ENCODE measurements at regions not wholly inside any gene's neighbourhood (a gene's known extent, or its start where the extent isn't known, plus 50 kb on each side); places are given as distances from the start of the nearest gene placed in this dataset.

GRCh38 chr4:184548316-184548647, 73.9 kb upstream of the IRF2 start:
- H4K20me1 ChIP-seq (ENCODE audit: insufficient read depth, low read length) = no peaks in the 10 kb centered on the region
- peak overlapping the region; percentile 68; the same call in 1 of the 2 replicates for H2AFZ ChIP-seq (ENCODE audit: low read length)
- DNase-seq (ENCODE audit: low spot score) = no peak
- ChIA-PET POLR2A (interaction anchor here (0.5 to 1.0 kb wide), 2 partner anchors 281 to 284 kb away, joined by 3 read pairs; no protein-coding TSS in a partner anchor), CTCF (ENCODE audit: unreplicated experiment) (no interaction called here)
- no peaks in the 10 kb centered on the region for H3K4me1 ChIP-seq (ENCODE audit: insufficient read depth, low read length, poor library complexity, severe bottlenecking)
- TF ChIP-seq, protein P1, sequence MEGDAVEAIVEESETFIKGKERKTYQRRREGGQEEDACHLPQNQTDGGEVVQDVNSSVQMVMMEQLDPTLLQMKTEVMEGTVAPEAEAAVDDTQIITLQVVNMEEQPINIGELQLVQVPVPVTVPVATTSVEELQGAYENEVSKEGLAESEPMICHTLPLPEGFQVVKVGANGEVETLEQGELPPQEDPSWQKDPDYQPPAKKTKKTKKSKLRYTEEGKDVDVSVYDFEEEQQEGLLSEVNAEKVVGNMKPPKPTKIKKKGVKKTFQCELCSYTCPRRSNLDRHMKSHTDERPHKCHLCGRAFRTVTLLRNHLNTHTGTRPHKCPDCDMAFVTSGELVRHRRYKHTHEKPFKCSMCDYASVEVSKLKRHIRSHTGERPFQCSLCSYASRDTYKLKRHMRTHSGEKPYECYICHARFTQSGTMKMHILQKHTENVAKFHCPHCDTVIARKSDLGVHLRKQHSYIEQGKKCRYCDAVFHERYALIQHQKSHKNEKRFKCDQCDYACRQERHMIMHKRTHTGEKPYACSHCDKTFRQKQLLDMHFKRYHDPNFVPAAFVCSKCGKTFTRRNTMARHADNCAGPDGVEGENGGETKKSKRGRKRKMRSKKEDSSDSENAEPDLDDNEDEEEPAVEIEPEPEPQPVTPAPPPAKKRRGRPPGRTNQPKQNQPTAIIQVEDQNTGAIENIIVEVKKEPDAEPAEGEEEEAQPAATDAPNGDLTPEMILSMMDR (conservative IDR thresholded peaks at IDR 0.05; ENCODE audit: low read length) = no peak
- intact Hi-C loops (cut with micrococcal nuclease; ENCODE audit: unreplicated experiment) = no loop called here
- H3K4me2 ChIP-seq (ENCODE audit: low read length) = no peak overlapping the region
- H3K9me2 ChIP-seq (ENCODE audit: insufficient read depth, low read length) = no peaks in the 10 kb centered on the region
- BruUV-seq (replicated peaks) = no TSS peak
- H3K4me3 ChIP-seq (ENCODE audit: low read depth, low read length, poor library complexity, severe bottlenecking) = no peak overlapping the region
- no peaks in the 10 kb centered on the region for H3K79me2 ChIP-seq (ENCODE audit: insufficient read depth, low read depth, low read length)
- no peaks in the 10 kb centered on the region for H3K9me3 ChIP-seq (ENCODE audit: low read length)
- no peaks in the 10 kb centered on the region for H3K36me3 ChIP-seq (ENCODE audit: insufficient read depth, low read length)
- no peak overlapping the region for H3K27ac ChIP-seq (ENCODE audit: low read depth, low read length, poor library complexity, severe bottlenecking)

- POLR2A ChIA-PET = interaction anchor here (0.7 to 1.0 kb wide), 2 partner anchors 202 to 281 kb away, joined by 3 to 7 read pairs; no protein-coding TSS in a partner anchor
- Histone ChIP-seq H3K4me2 (ENCODE audit: low read length) (no peak overlapping the region), H3K4me3 (ENCODE audit: low read depth, low read length, poor library complexity, severe bottlenecking) (no peak overlapping the region), H2AFZ (ENCODE audit: low read length) (no peak overlapping the region), H3K79me2 (ENCODE audit: insufficient read depth, low read depth, low read length) (no peaks in the 10 kb centered on the region), H3K9me2 (ENCODE audit: insufficient read depth, low read length) (no peaks in the 10 kb centered on the region), H3K36me3 (ENCODE audit: insufficient read depth, low read length) (no peaks in the 10 kb centered on the region), H3K27ac (ENCODE audit: low read depth, low read length, poor library complexity, severe bottlenecking) (no peak overlapping the region), H3K9me3 (ENCODE audit: low read length) (no peaks in the 10 kb centered on the region), H4K20me1 (ENCODE audit: insufficient read depth, low read length) (no peaks in the 10 kb centered on the region), H3K4me1 (ENCODE audit: insufficient read depth, low read length, poor library complexity, severe bottlenecking) (no peaks in the 10 kb centered on the region)
- TF ChIP-seq EZH2phosphoT487 (IDR thresholded peaks at IDR 0.05; ENCODE audit: borderline replicate concordance, low read depth, low read length) = no peak
- TF ChIP-seq, protein P1 (conservative IDR thresholded peaks at IDR 0.05; ENCODE audit: low read length) = no peak
- DNase-seq (ENCODE audit: low spot score) = no peak
- CTCF ChIA-PET (ENCODE audit: unreplicated experiment) = no interaction called here
- intact Hi-C loops (cut with micrococcal nuclease; ENCODE audit: unreplicated experiment) = no loop called here
- no TSS peak for BruUV-seq (replicated peaks)
Observed at GRCh38 chr4:184544788-184545409, 70.5 kb upstream of the IRF2 start.

GRCh38 chr4:184541907-184542306, 67.6 kb upstream of the IRF2 start:
- CTCF ChIA-PET (ENCODE audit: unreplicated experiment) = no interaction called here
- no peaks in the 10 kb centered on the region for H3K9me3 ChIP-seq (ENCODE audit: low read length)
- peaks cover 11% of the 10 kb centered on the region for H3K4me1 ChIP-seq (ENCODE audit: insufficient read depth, low read length, poor library complexity, severe bottlenecking)

More at GRCh38 chr4:184541907-184542306, 67.6 kb upstream of the IRF2 start:
- no peak for DNase-seq (ENCODE audit: low spot score)
- Histone ChIP-seq H4K20me1 (ENCODE audit: insufficient read depth, low read length) (no peaks in the 10 kb centered on the region), H2AFZ (ENCODE audit: low read length) (no peak overlapping the region), H3K27ac (ENCODE audit: low read depth, low read length, poor library complexity, severe bottlenecking) (no peak overlapping the region), H3K4me3 (ENCODE audit: low read depth, low read length, poor library complexity, severe bottlenecking) (no peak overlapping the region), H3K9me2 (ENCODE audit: insufficient read depth, low read length) (no peaks in the 10 kb centered on the region), H3K4me2 (ENCODE audit: low read length) (no peak overlapping the region), H3K79me2 (ENCODE audit: insufficient read depth, low read depth, low read length) (peaks cover 2% of the 10 kb centered on the region; the same call in 1 of the 2 replicates), H3K36me3 (ENCODE audit: insufficient read depth, low read length) (no peaks in the 10 kb centered on the region)
- BruUV-seq (replicated peaks) = no TSS peak
- POLR2A ChIA-PET = interaction anchor here (1.0 to 1.6 kb wide), 2 partner anchors 277 to 300 kb away, joined by 5 read pairs; no protein-coding TSS in a partner anchor
- intact Hi-C loops (cut with micrococcal nuclease; ENCODE audit: unreplicated experiment) = no loop called here
- TF ChIP-seq, protein P1 (conservative IDR thresholded peaks at IDR 0.05; ENCODE audit: low read length) = no peak
- no peak for TF ChIP-seq EZH2phosphoT487 (IDR thresholded peaks at IDR 0.05; ENCODE audit: borderline replicate concordance, low read depth, low read length)

All from OCI-LY7 (cell line).